ENCODE measurements at regions not wholly inside any gene's neighbourhood (a gene's known extent, or its start where the extent isn't known, plus 50 kb on each side); places are given as distances from the start of the nearest gene placed in this dataset.

DNA sequence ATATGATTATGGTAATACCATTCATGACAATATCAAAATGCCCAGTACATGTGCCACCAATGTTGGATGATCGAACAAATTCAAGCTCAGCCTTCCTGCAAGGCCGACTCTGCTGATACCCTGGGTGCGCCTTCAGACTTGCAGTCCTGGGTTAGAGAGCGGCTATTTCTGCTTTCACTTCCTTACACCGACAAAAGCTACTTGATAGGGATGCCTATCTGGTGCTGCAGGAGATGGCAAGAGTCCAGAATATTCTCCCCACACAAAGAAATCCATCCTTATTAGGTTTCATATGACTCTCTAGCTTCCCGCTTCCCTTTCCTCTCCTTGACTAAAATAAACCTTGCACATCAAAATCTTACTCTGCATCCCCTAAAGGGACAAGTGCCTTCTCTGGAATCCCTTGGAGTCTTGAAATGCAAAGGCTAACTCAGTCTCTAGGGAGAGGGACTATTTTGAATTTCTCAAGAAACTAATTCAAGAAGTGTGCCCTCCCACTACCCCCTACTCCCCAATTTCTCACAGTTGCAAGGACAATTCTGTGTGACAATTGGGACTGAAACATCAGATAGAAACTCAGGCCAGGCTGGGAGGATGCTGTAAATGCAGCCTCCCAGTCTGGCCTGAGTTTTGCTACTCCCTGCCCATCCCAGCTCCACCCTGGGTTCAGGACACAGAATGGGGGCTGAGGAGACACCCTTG lies 103.1 kb upstream of the USP24 start:
- H2BK120ac ChIP-seq (ENCODE audit: low read depth, low read length, poor library complexity, severe bottlenecking): no peak overlapping the region
- H3K14ac ChIP-seq (ENCODE audit: insufficient read depth, low read length): no peak overlapping the region
- no peaks in the 10 kb centered on the region for H3K9me3 ChIP-seq (ENCODE audit: control insufficient read depth, low read depth, low read length)
- Mint-ChIP-seq H3K36me3 (ENCODE audit: insufficient read depth in 1 of 3, low read depth in 3 of 3) (no peaks in the 10 kb centered on the region; a peak in 1 of 7 replicates), H3K27me3 (ENCODE audit: low read depth) (peaks cover 5% of the 10 kb centered on the region), H3K4me1 (peaks cover 9 to 23% of the 10 kb centered on the region in 2 experiments), H3K9me3 (no peaks in the 10 kb centered on the region), H3K27ac (no peak overlapping the region), H3K4me3 (no peak overlapping the region)
- no peak overlapping the region for H4K91ac ChIP-seq (ENCODE audit: insufficient read length, low read depth, low read length)
- no peaks in the 10 kb centered on the region for H3K23me2 ChIP-seq (ENCODE audit: insufficient read length, low read depth, low read length, poor library complexity, severe bottlenecking)
- H2BK15ac ChIP-seq (ENCODE audit: low read depth, low read length): no peak overlapping the region
- H3K4ac ChIP-seq (ENCODE audit: low read depth, low read length): no peak overlapping the region
- no peak overlapping the region for H2BK5ac ChIP-seq (ENCODE audit: insufficient read length, low read length)
- H3K56ac ChIP-seq (ENCODE audit: insufficient read length, low read depth, low read length): no peak overlapping the region
- H3K9ac ChIP-seq (ENCODE audit: extremely low read depth, insufficient read length, low read length): no peak overlapping the region
- H3K27me3 ChIP-seq (ENCODE audit: insufficient read depth, low read length): no peaks in the 10 kb centered on the region
- H2AK5ac ChIP-seq (ENCODE audit: insufficient read length, low read length): no peak overlapping the region
- H3K27ac ChIP-seq (ENCODE audit: insufficient read length, low read depth, low read length): no peak overlapping the region
- H4K5ac ChIP-seq (ENCODE audit: insufficient read length, low read depth, low read length): no peak overlapping the region
- no peaks in the 10 kb centered on the region for H3K79me1 ChIP-seq (ENCODE audit: insufficient read depth, low read depth, low read length, poor library complexity, severe bottlenecking)
- no peak overlapping the region for H2BK12ac ChIP-seq (ENCODE audit: insufficient read length, low read depth, low read length)
- H4K20me1 ChIP-seq (ENCODE audit: control insufficient read depth, insufficient read depth, insufficient read length): no peaks in the 10 kb centered on the region
- no peak overlapping the region for H3K18ac ChIP-seq (ENCODE audit: insufficient read length, low read depth, low read length)
- H3K4me2 ChIP-seq (ENCODE audit: insufficient read depth, insufficient read length, low read length): no peak overlapping the region
- DNase-seq: no peak
- H3K23ac ChIP-seq (ENCODE audit: insufficient read length, low read depth, low read length): no peak overlapping the region
- H3K4me1 ChIP-seq (ENCODE audit: insufficient read depth, low read length): no peaks in the 10 kb centered on the region; the same call in 1 of the 2 replicates
- H2AFZ ChIP-seq (ENCODE audit: low read length): no peak overlapping the region
- no peak overlapping the region for H4K8ac ChIP-seq (replicated peaks; ENCODE audit: insufficient read length, low read depth, low read length)
- no peak overlapping the region for H2BK20ac ChIP-seq (ENCODE audit: low read depth, low read length, poor library complexity, severe bottlenecking)
- no peak overlapping the region for H3T11ph ChIP-seq (ENCODE audit: low read length)
- TF ChIP-seq, protein P1, sequence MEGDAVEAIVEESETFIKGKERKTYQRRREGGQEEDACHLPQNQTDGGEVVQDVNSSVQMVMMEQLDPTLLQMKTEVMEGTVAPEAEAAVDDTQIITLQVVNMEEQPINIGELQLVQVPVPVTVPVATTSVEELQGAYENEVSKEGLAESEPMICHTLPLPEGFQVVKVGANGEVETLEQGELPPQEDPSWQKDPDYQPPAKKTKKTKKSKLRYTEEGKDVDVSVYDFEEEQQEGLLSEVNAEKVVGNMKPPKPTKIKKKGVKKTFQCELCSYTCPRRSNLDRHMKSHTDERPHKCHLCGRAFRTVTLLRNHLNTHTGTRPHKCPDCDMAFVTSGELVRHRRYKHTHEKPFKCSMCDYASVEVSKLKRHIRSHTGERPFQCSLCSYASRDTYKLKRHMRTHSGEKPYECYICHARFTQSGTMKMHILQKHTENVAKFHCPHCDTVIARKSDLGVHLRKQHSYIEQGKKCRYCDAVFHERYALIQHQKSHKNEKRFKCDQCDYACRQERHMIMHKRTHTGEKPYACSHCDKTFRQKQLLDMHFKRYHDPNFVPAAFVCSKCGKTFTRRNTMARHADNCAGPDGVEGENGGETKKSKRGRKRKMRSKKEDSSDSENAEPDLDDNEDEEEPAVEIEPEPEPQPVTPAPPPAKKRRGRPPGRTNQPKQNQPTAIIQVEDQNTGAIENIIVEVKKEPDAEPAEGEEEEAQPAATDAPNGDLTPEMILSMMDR (conservative IDR thresholded peaks at IDR 0.05): no peak
- H3K79me2 ChIP-seq (ENCODE audit: insufficient read depth, low read length): no peaks in the 10 kb centered on the region
- no CpG with 5 or more reads among the region's 6 CpGs for WGBS (ENCODE audit: extremely low coverage, insufficient read length, low lambda C conversion rate)

All from H9 (cell line).